ENCODE measurements at regions not wholly inside any gene's neighbourhood (a gene's known extent, or its start where the extent isn't known, plus 50 kb on each side); places are given as distances from the start of the nearest gene placed in this dataset.

GRCh38 chr9:79989079-79989478, 417.3 kb downstream of the TLE4 start:
- TF ChIP-seq SIN3A (IDR thresholded peaks at IDR 0.05; ENCODE audit: borderline replicate concordance, insufficient read depth, low read length) = no peak
- TF ChIP-seq REST (IDR thresholded peaks at IDR 0.05; ENCODE audit: insufficient read depth in 1 of 2, low read depth in 2 of 2, low read length in 2 of 2) = peak; percentile 63 to 67; a peak in 3 of 4 replicates
- no peak for TF ChIP-seq POLR2AphosphoS5 (IDR thresholded peaks at IDR 0.05; ENCODE audit: low read depth, low read length)
